Panc1 (cell line): ENCODE measurements at regions not wholly inside any gene's neighbourhood (a gene's known extent, or its start where the extent isn't known, plus 50 kb on each side); places are given as distances from the start of the nearest gene placed in this dataset.

Experiments used
- ATAC-seq: fragments of 200-7000 bp; cut with Tn5 transposase; 2 replicates; pipeline ENCODE4 v1.9.1; 2020; ENCODE audit warnings: mild to moderate bottlenecking, moderate library complexity
- BruUV-seq: library from RNA; stranded (reverse); fragments of 400-500 nt; replicated peaks from 2 replicates; lab custom pipeline; 2021; lab: Mats Ljungman, UMichigan
- CTCF ChIA-PET: fragments of 300-600 bp; sonication (Branson Sonifier 250); formaldehyde crosslinking; loops from one replicate; lab custom pipeline; 2022; ENCODE audit warnings: antibody characterized with exemption; lab: Charles Lee
- POLR2A ChIA-PET: fragments of 300-600 bp; sonication (Branson Sonifier 250); formaldehyde crosslinking; loops from one replicate; lab custom pipeline; 2022; ENCODE audit warnings: antibody characterized with exemption; lab: Charles Lee
- DNase-seq: peaks from one replicate; pipeline ENCODE4 v3.0.0-alpha.2; 2010; ENCODE audit warnings: low read depth, low spot score
- H3K27ac ChIP-seq: 2 replicates; pipeline ENCODE4 v1.5.1; 2011; ENCODE audit warnings: mild to moderate bottlenecking, low read length, inconsistent platforms
- H3K27me3 ChIP-seq: fragments of 200-500 bp; sonication (Bioruptor generic); 2 replicates; pipeline ENCODE4 v1.6.0; 2014; ENCODE audit warnings: low read length, inconsistent platforms; ENCODE audit not compliant: control insufficient read depth, insufficient read depth
- H3K36me3 ChIP-seq: fragments of 200-500 bp; sonication (Bioruptor generic); 2 replicates; pipeline ENCODE4 v1.5.1; 2014; ENCODE audit warnings: inconsistent platforms, mild to moderate bottlenecking, low read length, moderate library complexity; ENCODE audit not compliant: control insufficient read depth, insufficient read depth
- H3K4me1 ChIP-seq: 2 replicates; pipeline ENCODE4 v1.5.1; 2011; ENCODE audit warnings: inconsistent platforms, mild to moderate bottlenecking, low read length, moderate library complexity; ENCODE audit not compliant: control insufficient read depth, insufficient read depth
- H3K4me3 ChIP-seq, 2 experiments: 2 replicates each; pipeline ENCODE4 v1.5.1; 2011 to 2012; ENCODE audit warnings: low read depth in 2 of 2, low read length in 2 of 2, mild to moderate bottlenecking in 2 of 2, inconsistent platforms in 1 of 2, moderate library complexity in 1 of 2
- H3K9me3 ChIP-seq: fragments of 200-500 bp; sonication (Bioruptor generic); 2 replicates; pipeline ENCODE4 v1.5.1; 2014; ENCODE audit warnings: low read depth, mild to moderate bottlenecking, inconsistent platforms, low read length, moderate library complexity; ENCODE audit not compliant: control insufficient read depth, insufficient read depth
- CTCF ChIP-seq: fragments of 450-650 bp; IDR thresholded peaks from 2 replicates; pipeline ENCODE4 v1.5.1; 2017; ENCODE audit warnings: mild to moderate bottlenecking
- POLR2AphosphoS5 ChIP-seq: IDR thresholded peaks from 2 replicates; pipeline ENCODE4 v1.6.1; 2012; ENCODE audit warnings: mild to moderate bottlenecking, low read depth, low read length, moderate library complexity
- REST ChIP-seq, 2 experiments: IDR thresholded peaks; 2 replicates each; pipeline ENCODE4 v1.6.1; 2011 to 2012; ENCODE audit warnings: low read depth in 2 of 2, control low read depth in 1 of 2, low read length in 1 of 2, mild to moderate bottlenecking in 1 of 2, moderate library complexity in 1 of 2; ENCODE audit not compliant: insufficient read depth in 1 of 2
- SIN3A ChIP-seq: IDR thresholded peaks from 2 replicates; pipeline ENCODE4 v1.6.1; 2012; ENCODE audit warnings: low read depth, mild to moderate bottlenecking, low read length, moderate library complexity, borderline replicate concordance; ENCODE audit not compliant: insufficient read depth
- TCF7L2 ChIP-seq: IDR thresholded peaks from 2 replicates; pipeline ENCODE4 v1.6.1; 2011; ENCODE audit warnings: mild to moderate bottlenecking, low read depth, low read length, inconsistent platforms
- in situ Hi-C: cut with HindIII; loops from 2 replicates; pipeline ENCODE4 v1.10.0; 2016; ENCODE audit warnings: low sequenced_read_pairs, low pct_unique_long_range_greater_than_20kb
- intact Hi-C: fragments of 100-400 bp; cut with micrococcal nuclease; formaldehyde crosslinking; loops from one replicate; pipeline ENCODE4 v1.10.0; 2022; ENCODE audit not compliant: unreplicated experiment

- Histone ChIP-seq H3K4me3 (no peak overlapping the region), H3K27me3 (no peaks in the 10 kb centered on the region), H3K36me3 (no peaks in the 10 kb centered on the region), H3K9me3 (no peaks in the 10 kb centered on the region), H3K4me1 (no peaks in the 10 kb centered on the region), H3K27ac (no peak overlapping the region)
- TF ChIP-seq POLR2AphosphoS5 = no peak
- TF ChIP-seq SIN3A = no peak
- no peak for TF ChIP-seq REST (IDR thresholded peaks at IDR 0.05; ENCODE audit: insufficient read depth in 1 of 2, low read depth in 2 of 2, low read length in 1 of 2)
- no peak for TF ChIP-seq TCF7L2
- TF ChIP-seq CTCF = no peak
- no TSS peak for BruUV-seq
- in situ Hi-C loops = no loop called here
- intact Hi-C loops = no loop called here
- ChIA-PET CTCF (no interaction called here), POLR2A (no interaction called here)
- DNase-seq (no peak), ATAC-seq (no peak)
Measured at GRCh38 chrX:144716187-144716586, 531.1 kb upstream of the SPANXN1 start.

GRCh38 chrX:144717682-144718081 is 529.6 kb upstream of the SPANXN1 start:
- POLR2A ChIA-PET = no interaction called here
- no peaks in the 10 kb centered on the region for H3K27me3 ChIP-seq

More at GRCh38 chrX:144717682-144718081, 529.6 kb upstream of the SPANXN1 start:
- no peak overlapping the region for H3K27ac ChIP-seq
- TF ChIP-seq POLR2AphosphoS5 (no peak), SIN3A (no peak), CTCF (no peak), REST (IDR thresholded peaks at IDR 0.05; ENCODE audit: insufficient read depth in 1 of 2, low read depth in 2 of 2, low read length in 1 of 2) (no peak), TCF7L2 (no peak)
- no peaks in the 10 kb centered on the region for H3K4me1 ChIP-seq
- in situ Hi-C loops = no loop called here
- DNase-seq = no peak
- no peaks in the 10 kb centered on the region for H3K36me3 ChIP-seq
- intact Hi-C loops = no loop called here
- H3K4me3 ChIP-seq = no peak overlapping the region
- BruUV-seq = no TSS peak
- no peak for ATAC-seq
- CTCF ChIA-PET = no interaction called here
- H3K9me3 ChIP-seq = no peaks in the 10 kb centered on the region
